ENCODE measurements at regions not wholly inside any gene's neighbourhood (a gene's known extent, or its start where the extent isn't known, plus 50 kb on each side); places are given as distances from the start of the nearest gene placed in this dataset.

DNA sequence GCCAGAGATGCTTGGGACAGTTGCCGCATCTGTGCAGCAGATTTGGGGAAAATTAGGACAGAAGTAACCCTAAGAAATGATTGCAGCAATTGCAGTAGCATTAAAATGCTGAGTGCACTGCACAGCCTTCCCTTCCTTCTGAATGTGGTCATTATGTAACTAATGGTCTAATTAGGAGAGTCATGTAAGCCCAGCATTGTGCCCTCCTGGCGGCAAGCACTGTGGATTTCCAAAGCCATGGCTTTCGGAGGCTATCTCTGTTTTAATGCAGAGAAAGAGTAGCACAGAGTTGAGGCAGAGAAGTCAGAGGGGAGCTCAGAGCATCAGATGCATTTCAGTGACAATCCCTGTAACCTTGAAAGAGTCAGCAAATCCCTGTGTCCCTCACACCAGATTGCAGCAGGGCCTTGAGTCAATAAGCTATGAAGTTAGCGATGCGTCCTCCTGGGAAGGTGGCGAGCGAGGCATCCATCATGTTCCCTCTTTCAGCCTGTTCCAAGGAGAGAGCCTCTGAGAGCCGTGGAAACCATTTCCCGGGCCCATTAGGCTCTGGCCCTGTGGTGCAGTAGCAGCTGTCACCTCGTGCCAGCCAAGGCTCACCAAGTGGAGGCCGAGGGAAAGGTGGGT, 307.2 kb downstream of the FBXO15 start:
- no peak for TF ChIP-seq EP300 (IDR thresholded peaks at IDR 0.05)
- TF ChIP-seq POLR2A (IDR thresholded peaks at IDR 0.05), result no peak
- TF ChIP-seq, protein P1, sequence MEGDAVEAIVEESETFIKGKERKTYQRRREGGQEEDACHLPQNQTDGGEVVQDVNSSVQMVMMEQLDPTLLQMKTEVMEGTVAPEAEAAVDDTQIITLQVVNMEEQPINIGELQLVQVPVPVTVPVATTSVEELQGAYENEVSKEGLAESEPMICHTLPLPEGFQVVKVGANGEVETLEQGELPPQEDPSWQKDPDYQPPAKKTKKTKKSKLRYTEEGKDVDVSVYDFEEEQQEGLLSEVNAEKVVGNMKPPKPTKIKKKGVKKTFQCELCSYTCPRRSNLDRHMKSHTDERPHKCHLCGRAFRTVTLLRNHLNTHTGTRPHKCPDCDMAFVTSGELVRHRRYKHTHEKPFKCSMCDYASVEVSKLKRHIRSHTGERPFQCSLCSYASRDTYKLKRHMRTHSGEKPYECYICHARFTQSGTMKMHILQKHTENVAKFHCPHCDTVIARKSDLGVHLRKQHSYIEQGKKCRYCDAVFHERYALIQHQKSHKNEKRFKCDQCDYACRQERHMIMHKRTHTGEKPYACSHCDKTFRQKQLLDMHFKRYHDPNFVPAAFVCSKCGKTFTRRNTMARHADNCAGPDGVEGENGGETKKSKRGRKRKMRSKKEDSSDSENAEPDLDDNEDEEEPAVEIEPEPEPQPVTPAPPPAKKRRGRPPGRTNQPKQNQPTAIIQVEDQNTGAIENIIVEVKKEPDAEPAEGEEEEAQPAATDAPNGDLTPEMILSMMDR (IDR thresholded peaks at IDR 0.05), result no peak
- Histone ChIP-seq H3K27me3 (no peaks in the 10 kb centered on the region), H3K36me3 (no peaks in the 10 kb centered on the region), H3K9me3 (no peaks in the 10 kb centered on the region), H3K4me1 (ENCODE audit: insufficient read depth) (no peaks in the 10 kb centered on the region), H3K27ac (no peak overlapping the region), H3K4me3 (no peak overlapping the region)
- WGBS, 3 donors, result 70 to 79% (median 76%) methylated on average over 11 of the region's 11 CpGs
- DNase-seq, result no peak
- intact Hi-C loops (cut with DNase I), result no loop called here

DNA sequence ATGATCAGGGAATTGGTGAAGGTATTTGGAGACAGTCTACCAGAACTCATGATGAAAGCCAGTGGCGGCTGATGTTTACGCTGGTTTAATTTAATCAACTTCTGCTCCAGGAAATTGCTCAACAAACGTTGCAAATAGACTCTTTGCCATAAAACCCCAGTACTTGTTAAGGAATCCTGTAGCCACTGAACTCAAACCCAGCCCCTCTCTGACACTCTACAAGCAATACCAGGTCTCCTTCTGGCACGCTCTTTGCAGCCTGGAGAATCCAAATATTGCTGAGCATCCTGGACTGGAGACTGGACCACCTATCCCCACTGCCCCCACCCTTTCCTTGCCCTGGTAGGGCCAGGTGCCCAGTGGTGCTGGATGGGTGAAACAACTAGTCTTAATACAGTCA, 308.2 kb downstream of the FBXO15 start:
- Histone ChIP-seq H3K27me3 (no peaks in the 10 kb centered on the region), H3K9me3 (no peaks in the 10 kb centered on the region), H3K27ac (no peak overlapping the region), H3K36me3 (no peaks in the 10 kb centered on the region), H3K4me1 (ENCODE audit: insufficient read depth) (no peaks in the 10 kb centered on the region), H3K4me3 (no peak overlapping the region)
- intact Hi-C loops (cut with DNase I), result no loop called here
- TF ChIP-seq, protein P1 (IDR thresholded peaks at IDR 0.05), result no peak
- TF ChIP-seq POLR2A (IDR thresholded peaks at IDR 0.05), result no peak
- TF ChIP-seq EP300 (IDR thresholded peaks at IDR 0.05), result no peak
- WGBS, 3 donors, result 67 to 73% (median 71%) methylated on average over 4 of the region's 4 CpGs
- no peak for DNase-seq

DNA sequence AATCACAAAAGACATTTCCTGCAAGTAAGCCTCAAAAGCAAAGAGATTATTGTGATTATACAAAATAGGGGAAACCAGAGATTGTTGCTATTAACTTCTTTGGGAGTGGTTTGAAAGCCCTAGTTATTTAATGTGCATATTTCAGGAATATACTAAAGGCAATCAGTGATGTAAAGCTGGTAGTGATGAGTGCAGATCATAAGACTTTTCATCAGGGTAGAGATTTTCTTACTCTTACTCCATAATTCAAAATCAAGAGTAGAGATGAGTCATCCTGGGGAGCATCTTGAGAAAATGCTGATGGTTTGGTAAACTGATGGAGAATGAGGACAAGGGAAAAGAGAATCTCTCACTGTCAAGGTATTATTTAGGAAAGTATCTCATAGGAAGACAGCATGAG, 309.5 kb downstream of the FBXO15 start:
- Histone ChIP-seq H3K4me3 (no peak overlapping the region), H3K9me3 (no peaks in the 10 kb centered on the region), H3K36me3 (no peaks in the 10 kb centered on the region), H3K4me1 (ENCODE audit: insufficient read depth) (no peaks in the 10 kb centered on the region), H3K27me3 (no peaks in the 10 kb centered on the region), H3K27ac (no peak overlapping the region)
- DNase-seq, result no peak
- no peak for TF ChIP-seq POLR2A (IDR thresholded peaks at IDR 0.05)
- TF ChIP-seq, protein P1 (IDR thresholded peaks at IDR 0.05), result no peak
- TF ChIP-seq EP300 (IDR thresholded peaks at IDR 0.05), result no peak
- intact Hi-C loops (cut with DNase I), result no loop called here

DNA sequence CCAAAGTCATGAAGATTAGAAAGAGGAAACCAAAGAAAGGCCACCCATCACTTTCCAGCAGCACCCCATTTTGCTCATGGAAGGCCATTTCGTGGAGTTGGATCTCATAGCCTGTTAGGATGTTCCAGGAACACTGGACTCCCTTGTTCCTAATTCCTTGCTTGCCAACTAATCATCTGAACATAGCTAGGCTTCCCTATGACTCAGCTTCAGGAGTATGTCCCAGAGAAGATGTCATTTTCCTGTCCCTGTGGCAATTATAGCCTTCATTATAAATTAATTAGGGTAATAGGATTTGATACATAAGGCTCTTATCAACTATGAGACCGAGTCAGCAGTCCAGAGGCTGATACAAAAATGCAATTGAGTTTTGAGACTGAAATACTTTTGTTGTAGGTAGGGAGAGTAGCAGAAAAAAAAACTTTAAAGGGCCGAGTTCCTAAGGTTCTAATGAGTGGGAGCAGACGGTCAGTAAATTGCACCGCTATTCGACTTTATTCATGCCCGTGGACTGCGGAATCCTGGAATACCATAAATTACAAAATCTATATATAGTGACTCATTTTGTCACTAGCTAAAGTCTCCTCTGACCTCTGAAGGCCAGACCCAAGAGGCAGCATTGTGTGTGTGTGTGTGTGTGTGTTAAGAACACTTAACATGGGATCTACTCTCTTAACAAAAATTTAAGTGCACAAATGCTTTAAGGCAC, 311.8 kb downstream of the FBXO15 start:
- WGBS, 3 donors, result 14 to 49% (median 41%) methylated on average over 8 of the region's 8 CpGs
- no peak overlapping the region for H3K4me3 ChIP-seq
- intact Hi-C loops (cut with DNase I), result no loop called here

More for the DNA sequence above, 311.8 kb downstream of the FBXO15 start:
- no peaks in the 10 kb centered on the region for H3K9me3 ChIP-seq
- no peak for TF ChIP-seq EP300 (IDR thresholded peaks at IDR 0.05)
- TF ChIP-seq, protein P1 (IDR thresholded peaks at IDR 0.05), result no peak
- no peak for DNase-seq
- no peaks in the 10 kb centered on the region for H3K36me3 ChIP-seq
- H3K27ac ChIP-seq, result no peak overlapping the region
- H3K4me1 ChIP-seq (ENCODE audit: insufficient read depth), result no peaks in the 10 kb centered on the region
- no peaks in the 10 kb centered on the region for H3K27me3 ChIP-seq
